Osteoblast (primary cell): ENCODE measurements at regions not wholly inside any gene's neighbourhood (a gene's known extent, or its start where the extent isn't known, plus 50 kb on each side); places are given as distances from the start of the nearest gene placed in this dataset.
A peak's percentile ranks its signal among the peaks of the same experiment; 100 is the strongest.
"Not testable (repeated sequence)": the region's sequence is repeated elsewhere in the genome, so short reads cannot be mapped to it uniquely, and the experiment has no call there.

Experiments used
- DNase-seq: peaks from one replicate; pipeline ENCODE4 v3.0.0; 2011; ENCODE audit warnings: low spot score, mixed read lengths; ENCODE audit not compliant: insufficient read length; ENCODE audit errors: missing footprints
- H2AFZ ChIP-seq: 2 replicates; pipeline ENCODE4 v1.6.0; 2011; ENCODE audit warnings: mild to moderate bottlenecking, low read length
- H3K27ac ChIP-seq: 2 replicates; pipeline ENCODE4 v1.5.1; 2011; ENCODE audit warnings: mild to moderate bottlenecking, low read depth, low read length, moderate library complexity
- H3K27me3 ChIP-seq: 2 replicates; pipeline ENCODE4 v1.6.0; 2012; ENCODE audit warnings: mild to moderate bottlenecking, control low read depth, inconsistent platforms, low read length, moderate library complexity; ENCODE audit not compliant: insufficient read depth
- H3K36me3 ChIP-seq: 2 replicates; pipeline ENCODE4 v1.5.1; 2011; ENCODE audit warnings: mild to moderate bottlenecking, low read length, control low read depth, moderate library complexity; ENCODE audit not compliant: insufficient read depth
- H3K4me1 ChIP-seq: 2 replicates; pipeline ENCODE4 v1.5.1; 2011; ENCODE audit warnings: mild to moderate bottlenecking, low read length, control low read depth, moderate library complexity; ENCODE audit not compliant: insufficient read depth
- H3K4me2 ChIP-seq: 2 replicates; pipeline ENCODE4 v1.6.0; 2011; ENCODE audit warnings: mild to moderate bottlenecking, low read length; ENCODE audit not compliant: insufficient read depth
- H3K4me3 ChIP-seq: fragments of 200-600 bp; sonication (generic); 3 replicates; pipeline ENCODE4 v1.5.1; 2012; ENCODE audit warnings: mild to moderate bottlenecking, low read length, inconsistent platforms; ENCODE audit not compliant: insufficient read depth
- H3K79me2 ChIP-seq: 2 replicates; pipeline ENCODE4 v1.6.0; 2012; ENCODE audit warnings: mild to moderate bottlenecking, low read length, control low read depth, inconsistent platforms; ENCODE audit not compliant: insufficient read depth
- H3K9me3 ChIP-seq: 2 replicates; pipeline ENCODE4 v1.5.1; 2011; ENCODE audit warnings: low read depth, low read length, control low read depth
- H4K20me1 ChIP-seq: 2 replicates; pipeline ENCODE4 v1.6.0; 2012; ENCODE audit warnings: mild to moderate bottlenecking, low read length, control low read depth; ENCODE audit not compliant: insufficient read depth
- CTCF ChIP-seq: IDR thresholded peaks from 2 replicates; pipeline ENCODE4 v1.5.1; 2011; ENCODE audit warnings: mild to moderate bottlenecking, low read depth, low read length, moderate library complexity; ENCODE audit errors: extremely low read depth

GRCh38 chr5:68070591-68071281 lies 144.8 kb upstream of the PIK3R1 start:
- Histone ChIP-seq H3K36me3 (no peaks in the 10 kb centered on the region), H3K4me2 (no peak overlapping the region), H2AFZ (no peak overlapping the region), H3K9me3 (no peaks in the 10 kb centered on the region), H3K4me3 (no peak overlapping the region), H3K27ac (no peak overlapping the region), H4K20me1 (no peaks in the 10 kb centered on the region), H3K4me1 (peaks cover 9% of the 10 kb centered on the region), H3K27me3 (no peaks in the 10 kb centered on the region), H3K79me2 (no peaks in the 10 kb centered on the region)
- DNase-seq, result peak; percentile 77
- no peak for TF ChIP-seq CTCF

- no peak for TF ChIP-seq CTCF
- Histone ChIP-seq H3K4me3 (no peak overlapping the region), H3K27me3 (no peaks in the 10 kb centered on the region), H3K27ac (no peak overlapping the region), H3K4me1 (peaks cover 9% of the 10 kb centered on the region), H2AFZ (no peak overlapping the region), H3K79me2 (no peaks in the 10 kb centered on the region), H3K4me2 (no peak overlapping the region), H3K36me3 (no peaks in the 10 kb centered on the region), H4K20me1 (no peaks in the 10 kb centered on the region), H3K9me3 (no peaks in the 10 kb centered on the region)
- DNase-seq, result no peak
Observed at GRCh38 chr5:68067976-68068603, 147.5 kb upstream of the PIK3R1 start.

GRCh38 chr5:68067291-68067690 lies 148.3 kb upstream of the PIK3R1 start:
- Histone ChIP-seq H3K4me2 (no peak overlapping the region), H3K27ac (no peak overlapping the region), H3K36me3 (no peaks in the 10 kb centered on the region), H3K9me3 (no peaks in the 10 kb centered on the region), H3K27me3 (no peaks in the 10 kb centered on the region), H2AFZ (no peak overlapping the region), H3K4me3 (no peak overlapping the region), H3K4me1 (peaks cover 9% of the 10 kb centered on the region), H4K20me1 (no peaks in the 10 kb centered on the region), H3K79me2 (no peaks in the 10 kb centered on the region)
- no peak for DNase-seq
- TF ChIP-seq CTCF, result no peak

- H3K9me3 ChIP-seq, result no peaks in the 10 kb centered on the region
Observed at GRCh38 chr5:68066277-68066955, 149.1 kb upstream of the PIK3R1 start.

GRCh38 chr5:68065321-68065720 lies 150.2 kb upstream of the PIK3R1 start:
- H3K27me3 ChIP-seq, H3K4me2 ChIP-seq: not testable (repeated sequence)

More at GRCh38 chr5:68066277-68066955, 149.1 kb upstream of the PIK3R1 start:
- Histone ChIP-seq H3K79me2 (no peaks in the 10 kb centered on the region), H3K27me3 (no peaks in the 10 kb centered on the region), H3K4me3 (no peak overlapping the region), H3K4me1 (peaks cover 4% of the 10 kb centered on the region), H2AFZ (no peak overlapping the region), H3K27ac (no peak overlapping the region), H3K36me3 (no peaks in the 10 kb centered on the region), H4K20me1 (no peaks in the 10 kb centered on the region), H3K4me2 (no peak overlapping the region)
- DNase-seq, result no peak
- TF ChIP-seq CTCF, result no peak

More at GRCh38 chr5:68065321-68065720, 150.2 kb upstream of the PIK3R1 start:
- not testable (repeated sequence) for H3K4me1 ChIP-seq, DNase-seq, H3K9me3 ChIP-seq, H3K27ac ChIP-seq, H3K36me3 ChIP-seq, H4K20me1 ChIP-seq, H3K79me2 ChIP-seq, H2AFZ ChIP-seq, H3K4me3 ChIP-seq
